H1 (cell line): ENCODE measurements at regions not wholly inside any gene's neighbourhood (a gene's known extent, or its start where the extent isn't known, plus 50 kb on each side); places are given as distances from the start of the nearest gene placed in this dataset.

Experiments used
- CEBPB ChIP-seq: IDR thresholded peaks from 2 replicates; pipeline ENCODE4 v1.6.1; 2012; ENCODE audit warnings: low read depth, low read length
- CHD2 ChIP-seq: IDR thresholded peaks from 2 replicates; pipeline ENCODE4 v1.6.1; 2012; ENCODE audit warnings: low read length, improper control_type of control experiment
- EGR1 ChIP-seq: IDR thresholded peaks from 2 replicates; pipeline ENCODE4 v1.6.1; 2011; ENCODE audit warnings: low read depth, low read length, borderline replicate concordance
- MAX ChIP-seq: IDR thresholded peaks from 2 replicates; pipeline ENCODE4 v1.6.1; 2012; ENCODE audit warnings: inconsistent platforms
- POU5F1 ChIP-seq: IDR thresholded peaks from 2 replicates; pipeline ENCODE4 v1.6.1; 2011; ENCODE audit warnings: low read depth, mild to moderate bottlenecking, low read length, moderate library complexity
- RBBP5 ChIP-seq: IDR thresholded peaks from 2 replicates; pipeline ENCODE4 v1.7.1; 2012; ENCODE audit warnings: low read depth, mild to moderate bottlenecking, inconsistent platforms, low read length, moderate library complexity, borderline replicate concordance
- SAP30 ChIP-seq: fragments of 300-600 bp; sonication (generic); IDR thresholded peaks from 2 replicates; pipeline ENCODE4 v1.7.1; 2012; ENCODE audit warnings: low read length, moderate library complexity, mild to moderate bottlenecking, inconsistent platforms; ENCODE audit not compliant: insufficient read depth, insufficient replicate concordance
- SRF ChIP-seq: IDR thresholded peaks from 2 replicates; pipeline ENCODE4 v1.6.1; 2011; ENCODE audit warnings: mild to moderate bottlenecking, low read depth, low read length, moderate library complexity
- ZNF274 ChIP-seq: IDR thresholded peaks from 2 replicates; pipeline ENCODE4 v1.7.0; 2012; ENCODE audit warnings: low read length, borderline replicate concordance; ENCODE audit errors: extremely low read depth

GRCh38 chr3:99430348-99431134 lies 207.9 kb upstream of the COL8A1 start (continued):
- TF ChIP-seq MAX: no peak
- TF ChIP-seq POU5F1: no peak
- TF ChIP-seq SRF: no peak
- no peak for TF ChIP-seq ZNF274
- TF ChIP-seq RBBP5: no peak
- no peak for TF ChIP-seq CHD2
- TF ChIP-seq EGR1: no peak
- TF ChIP-seq SAP30: no peak
- no peak for TF ChIP-seq CEBPB
